ENCODE measurements at regions not wholly inside any gene's neighbourhood (a gene's known extent, or its start where the extent isn't known, plus 50 kb on each side); places are given as distances from the start of the nearest gene placed in this dataset.

- intact Hi-C loops (cut with DNase I), result no loop called here
- no peak overlapping the region for H3K4me3 ChIP-seq
- H3K36me3 ChIP-seq, result no peaks in the 10 kb centered on the region
- H3K27me3 ChIP-seq, result no peaks in the 10 kb centered on the region
- TF ChIP-seq POLR2A (IDR thresholded peaks at IDR 0.05), result no peak
- TF ChIP-seq, protein P1, sequence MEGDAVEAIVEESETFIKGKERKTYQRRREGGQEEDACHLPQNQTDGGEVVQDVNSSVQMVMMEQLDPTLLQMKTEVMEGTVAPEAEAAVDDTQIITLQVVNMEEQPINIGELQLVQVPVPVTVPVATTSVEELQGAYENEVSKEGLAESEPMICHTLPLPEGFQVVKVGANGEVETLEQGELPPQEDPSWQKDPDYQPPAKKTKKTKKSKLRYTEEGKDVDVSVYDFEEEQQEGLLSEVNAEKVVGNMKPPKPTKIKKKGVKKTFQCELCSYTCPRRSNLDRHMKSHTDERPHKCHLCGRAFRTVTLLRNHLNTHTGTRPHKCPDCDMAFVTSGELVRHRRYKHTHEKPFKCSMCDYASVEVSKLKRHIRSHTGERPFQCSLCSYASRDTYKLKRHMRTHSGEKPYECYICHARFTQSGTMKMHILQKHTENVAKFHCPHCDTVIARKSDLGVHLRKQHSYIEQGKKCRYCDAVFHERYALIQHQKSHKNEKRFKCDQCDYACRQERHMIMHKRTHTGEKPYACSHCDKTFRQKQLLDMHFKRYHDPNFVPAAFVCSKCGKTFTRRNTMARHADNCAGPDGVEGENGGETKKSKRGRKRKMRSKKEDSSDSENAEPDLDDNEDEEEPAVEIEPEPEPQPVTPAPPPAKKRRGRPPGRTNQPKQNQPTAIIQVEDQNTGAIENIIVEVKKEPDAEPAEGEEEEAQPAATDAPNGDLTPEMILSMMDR (IDR thresholded peaks at IDR 0.05), result no peak
- H3K27ac ChIP-seq, result no peak overlapping the region
- no peaks in the 10 kb centered on the region for H3K4me1 ChIP-seq
- no peak for DNase-seq
- H3K9me3 ChIP-seq, result no peaks in the 10 kb centered on the region
- WGBS, 2 donors, result 85 to 86% methylated on average over 4 of the region's 4 CpGs
Measured at GRCh38 chr3:99084826-99085225, 183.3 kb upstream of the DCBLD2 start.

DNA sequence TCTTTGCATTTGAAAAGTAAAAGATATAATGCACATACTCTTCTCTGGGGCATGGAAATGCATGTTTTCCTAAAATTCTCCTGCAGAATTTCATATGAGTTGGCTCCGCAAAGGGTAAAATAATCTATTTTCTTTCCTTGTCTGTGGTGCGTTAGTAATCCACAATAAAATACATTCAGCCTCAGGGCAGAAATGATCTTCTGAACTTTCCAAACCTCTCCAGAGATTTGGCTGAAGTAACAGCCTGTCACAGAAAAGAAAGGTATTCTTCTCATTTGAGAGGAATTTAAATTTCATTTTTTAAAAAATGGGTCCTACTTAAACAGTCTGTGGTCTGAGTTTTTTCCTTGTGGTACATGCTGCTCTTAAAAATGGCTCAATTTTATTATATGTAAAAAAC is 182.7 kb upstream of the DCBLD2 start:
- no peak for DNase-seq
- 66 to 82% methylated on average over 2 of the region's 2 CpGs for WGBS, 2 donors
- H3K4me1 ChIP-seq, result no peaks in the 10 kb centered on the region
- H3K27ac ChIP-seq, result no peak overlapping the region
- TF ChIP-seq POLR2A (IDR thresholded peaks at IDR 0.05), result no peak
- TF ChIP-seq, protein P1 (IDR thresholded peaks at IDR 0.05), result no peak
- intact Hi-C loops (cut with DNase I), result no loop called here
- H3K9me3 ChIP-seq, result no peaks in the 10 kb centered on the region
- H3K27me3 ChIP-seq, result no peaks in the 10 kb centered on the region
- no peak overlapping the region for H3K4me3 ChIP-seq
- no peaks in the 10 kb centered on the region for H3K36me3 ChIP-seq

DNA sequence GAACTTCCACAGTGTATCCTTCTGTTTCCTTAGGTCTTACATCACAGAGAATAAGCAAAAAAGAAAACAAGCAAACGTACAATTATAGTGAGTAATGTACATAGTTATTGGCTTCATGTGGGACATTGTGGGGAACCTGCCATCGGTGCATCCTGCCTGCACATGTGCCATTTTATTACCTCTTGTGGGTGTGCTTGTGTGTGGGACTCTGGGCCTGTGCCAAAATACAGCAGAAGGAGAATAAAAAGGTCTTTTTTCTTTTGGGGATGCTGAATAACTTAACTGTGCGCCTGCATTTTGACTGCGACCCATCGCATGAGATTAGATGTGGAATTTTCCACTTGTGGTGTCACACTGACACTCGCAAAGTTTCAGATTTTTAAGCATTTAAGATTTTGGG is 169.6 kb upstream of the DCBLD2 start:
- no peaks in the 10 kb centered on the region for H3K4me1 ChIP-seq
- no peak for DNase-seq
- no peaks in the 10 kb centered on the region for H3K27me3 ChIP-seq
- H3K9me3 ChIP-seq, result no peaks in the 10 kb centered on the region
- no peaks in the 10 kb centered on the region for H3K36me3 ChIP-seq
- H3K27ac ChIP-seq, result no peak overlapping the region
- intact Hi-C loops (cut with DNase I), result no loop called here
- no peak for TF ChIP-seq POLR2A (IDR thresholded peaks at IDR 0.05)
- TF ChIP-seq, protein P1 (IDR thresholded peaks at IDR 0.05), result no peak
- whole genome bisulfite sequencing, 2 donors, result 81 to 92% methylated on average over 6 of the region's 6 CpGs
- no peak overlapping the region for H3K4me3 ChIP-seq

DNA sequence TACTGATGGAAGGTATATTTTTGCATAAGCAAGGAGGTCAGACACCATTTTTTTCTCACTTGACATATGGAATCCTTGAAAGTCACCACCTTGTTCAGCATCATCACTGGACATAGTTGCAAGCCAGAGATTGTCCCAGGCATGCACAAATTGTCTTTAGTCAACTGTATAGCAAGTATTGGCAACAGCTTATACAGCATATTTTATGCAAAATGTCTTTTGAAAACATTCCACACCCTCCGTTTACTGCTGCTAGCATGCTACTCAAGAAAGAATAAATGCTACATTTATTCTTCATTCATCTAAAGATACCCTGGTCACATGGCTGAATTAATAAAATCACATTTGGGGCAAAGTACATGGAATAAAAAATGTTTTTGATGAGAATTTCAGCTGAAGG is 168.5 kb upstream of the DCBLD2 start:
- 58% methylated on average over 1 of the region's 1 CpG for WGBS, 2 donors
- Histone ChIP-seq H3K4me1 (no peaks in the 10 kb centered on the region), H3K4me3 (no peak overlapping the region), H3K27me3 (no peaks in the 10 kb centered on the region), H3K36me3 (no peaks in the 10 kb centered on the region), H3K9me3 (no peaks in the 10 kb centered on the region), H3K27ac (no peak overlapping the region)
- TF ChIP-seq, protein P1 (IDR thresholded peaks at IDR 0.05), result no peak
- no peak for TF ChIP-seq POLR2A (IDR thresholded peaks at IDR 0.05)
- no peak for DNase-seq
- intact Hi-C loops (cut with DNase I), result no loop called here

DNA sequence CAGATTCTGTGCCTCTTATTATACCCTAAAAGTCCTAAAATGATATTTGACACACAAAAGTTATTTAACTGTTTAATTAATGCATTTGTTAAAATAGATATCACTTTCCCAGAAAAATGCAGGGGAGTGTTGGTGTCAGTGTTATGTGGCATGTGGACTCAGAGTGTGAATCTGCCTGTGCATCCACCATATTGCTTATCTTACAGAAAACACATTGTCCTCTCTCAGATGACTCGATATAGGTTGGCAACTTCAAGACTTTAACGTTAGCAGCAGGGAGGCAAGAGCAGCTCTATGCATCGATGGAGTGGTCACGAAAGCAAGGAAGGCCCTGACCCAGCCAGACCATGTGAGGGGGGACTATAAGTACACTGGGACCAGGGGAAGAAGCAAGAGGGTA is 165.4 kb upstream of the DCBLD2 start:
- Histone ChIP-seq H3K36me3 (no peaks in the 10 kb centered on the region), H3K27ac (no peak overlapping the region), H3K9me3 (no peaks in the 10 kb centered on the region), H3K27me3 (no peaks in the 10 kb centered on the region), H3K4me3 (no peak overlapping the region), H3K4me1 (no peaks in the 10 kb centered on the region)
- DNase-seq, result no peak
- intact Hi-C loops (cut with DNase I), result no loop called here
- WGBS, 2 donors, result 80 to 82% methylated on average over 4 of the region's 4 CpGs
- TF ChIP-seq, protein P1 (IDR thresholded peaks at IDR 0.05), result no peak
- TF ChIP-seq POLR2A (IDR thresholded peaks at IDR 0.05), result no peak

Measured in esophagus squamous epithelium (tissue), 5 donors.